PC-3 (cell line): ENCODE measurements at regions not wholly inside any gene's neighbourhood (a gene's known extent, or its start where the extent isn't known, plus 50 kb on each side); places are given as distances from the start of the nearest gene placed in this dataset.
A peak's percentile ranks its signal among the peaks of the same experiment; 100 is the strongest.

Source experiments
- ATAC-seq: fragments of 200-7000 bp; cut with Tn5 transposase; 2 replicates; pipeline ENCODE4 v1.9.1; 2020; ENCODE audit warnings: mild to moderate bottlenecking, moderate library complexity
- BruUV-seq: library from RNA; stranded (reverse); fragments of 400-500 nt; replicated peaks from 2 replicates; lab custom pipeline; 2021; lab: Mats Ljungman, UMichigan
- CTCF ChIA-PET: fragments of 300-600 bp; sonication (Branson Sonifier 250); formaldehyde crosslinking; loops from one replicate; lab custom pipeline; 2022; ENCODE audit warnings: antibody characterized with exemption; lab: Charles Lee
- POLR2A ChIA-PET: fragments of 300-600 bp; sonication (Branson Sonifier 250); formaldehyde crosslinking; loops from one replicate; lab custom pipeline; 2022; ENCODE audit warnings: antibody characterized with exemption; ENCODE audit not compliant: unreplicated experiment; lab: Charles Lee
- DNase-seq: peaks from one replicate; pipeline ENCODE4 v3.0.0-alpha.2; 2015
- H2AFZ ChIP-seq: fragments of 300-600 bp; sonication (generic); 2 replicates; pipeline ENCODE4 v1.6.0; 2016; ENCODE audit warnings: antibody characterized with exemption, low read length
- H3F3A ChIP-seq: fragments of 300-600 bp; sonication (generic); one replicate; pipeline ENCODE4 v1.6.0; 2017; ENCODE audit warnings: antibody characterized with exemption, low read length, control low read depth, mild to moderate bottlenecking; ENCODE audit not compliant: unreplicated experiment
- H3K27ac ChIP-seq: fragments of 300-600 bp; sonication (generic); 2 replicates; pipeline ENCODE4 v1.5.1; 2016; ENCODE audit warnings: mild to moderate bottlenecking, low read length
- H3K27me3 ChIP-seq: fragments of 300-600 bp; sonication (generic); 2 replicates; pipeline ENCODE4 v1.6.1; 2016; ENCODE audit warnings: low read length, mixed read lengths
- H3K36me3 ChIP-seq: fragments of 300-600 bp; sonication (generic); 2 replicates; pipeline ENCODE4 v1.6.1; 2016; ENCODE audit warnings: low read depth, mixed run types, low read length, mixed read lengths
- H3K4me1 ChIP-seq: fragments of 300-600 bp; sonication (generic); 2 replicates; pipeline ENCODE4 v1.5.1; 2016; ENCODE audit warnings: low read length; ENCODE audit not compliant: insufficient read depth
- H3K4me2 ChIP-seq: fragments of 300-600 bp; sonication (generic); 2 replicates; pipeline ENCODE4 v1.6.0; 2016; ENCODE audit warnings: low read length
- H3K4me3 ChIP-seq: fragments of 300-600 bp; sonication (generic); 2 replicates; pipeline ENCODE4 v1.5.1; 2016; ENCODE audit warnings: mild to moderate bottlenecking, low read length, mixed read lengths
- H3K79me2 ChIP-seq: fragments of 300-600 bp; sonication (generic); 2 replicates; pipeline ENCODE4 v1.6.1; 2017; ENCODE audit warnings: low read length, mixed read lengths
- H3K9ac ChIP-seq: fragments of 300-600 bp; sonication (generic); 2 replicates; pipeline ENCODE4 v1.6.0; 2016; ENCODE audit warnings: mild to moderate bottlenecking, low read length
- H3K9me2 ChIP-seq: fragments of 300-600 bp; sonication (generic); replicated peaks from 2 replicates; pipeline ENCODE4 v1.6.1; 2016; ENCODE audit warnings: mixed run types, low read length, mixed read lengths
- H3K9me3 ChIP-seq: fragments of 300-600 bp; sonication (generic); 2 replicates; pipeline ENCODE4 v1.6.1; 2016; ENCODE audit warnings: low read length, mixed read lengths
- H4K20me1 ChIP-seq: fragments of 300-600 bp; sonication (generic); 2 replicates; pipeline ENCODE4 v1.6.1; 2016; ENCODE audit warnings: low read length, mixed read lengths
- CTCF ChIP-seq: fragments of 300-600 bp; sonication (generic); conservative IDR thresholded peaks from 2 replicates; pipeline ENCODE4 v1.5.1; 2017; ENCODE audit warnings: antibody characterized with exemption, low read depth, mild to moderate bottlenecking, low read length
- EZH2 ChIP-seq: fragments of 300-600 bp; sonication (generic); IDR thresholded peaks from one replicate; pipeline ENCODE4 v1.6.1; 2017; ENCODE audit warnings: antibody characterized with exemption, mild to moderate bottlenecking, low read length; ENCODE audit not compliant: unreplicated experiment
- EZH2phosphoT487 ChIP-seq: fragments of 300-600 bp; sonication (generic); IDR thresholded peaks from 2 replicates; pipeline ENCODE4 v1.6.1; 2018; ENCODE audit warnings: mild to moderate bottlenecking, antibody characterized with exemption, low read length, borderline replicate concordance
- intact Hi-C: fragments of 100-400 bp; cut with micrococcal nuclease; formaldehyde crosslinking; loops from 2 replicates; pipeline ENCODE4 v1.9.0; 2023

GRCh38 chr9:16153741-16154140 lies 600.9 kb downstream of the CCDC171 start:
- Histone ChIP-seq H3K9me2 (no peaks in the 10 kb centered on the region), H3F3A (no peaks in the 10 kb centered on the region), H4K20me1 (no peaks in the 10 kb centered on the region), H3K4me2 (no peak overlapping the region), H3K9ac (no peak overlapping the region), H3K27me3 (no peaks in the 10 kb centered on the region), H3K27ac (no peak overlapping the region), H3K4me3 (no peak overlapping the region), H3K4me1 (no peaks in the 10 kb centered on the region), H3K79me2 (no peaks in the 10 kb centered on the region), H3K9me3 (no peaks in the 10 kb centered on the region), H2AFZ (no peak overlapping the region), H3K36me3 (no peaks in the 10 kb centered on the region)
- intact Hi-C loops, result no loop called here
- POLR2A ChIA-PET, result no interaction called here
- BruUV-seq, result no TSS peak
- CTCF ChIA-PET, result no interaction called here
- no peak for ATAC-seq
- TF ChIP-seq EZH2phosphoT487, result no peak
- no peak for TF ChIP-seq EZH2
- TF ChIP-seq CTCF, result no peak
- no peak for DNase-seq

GRCh38 chr9:16154521-16155078 lies 601.8 kb downstream of the CCDC171 start:
- H3K79me2 ChIP-seq, result no peaks in the 10 kb centered on the region
- no peaks in the 10 kb centered on the region for H3F3A ChIP-seq
- BruUV-seq, result no TSS peak
- peak; percentile 71 for ATAC-seq
- H3K4me1 ChIP-seq, result no peaks in the 10 kb centered on the region
- no peaks in the 10 kb centered on the region for H3K9me3 ChIP-seq
- H3K27ac ChIP-seq, result no peak overlapping the region
- H3K9me2 ChIP-seq, result no peaks in the 10 kb centered on the region
- no peaks in the 10 kb centered on the region for H3K27me3 ChIP-seq
- H3K4me3 ChIP-seq, result no peak overlapping the region
- H3K9ac ChIP-seq, result no peak overlapping the region
- ChIA-PET POLR2A (interaction anchor here (0.5 kb wide), 1 partner anchor 550 kb away, joined by 7 read pairs; no protein-coding TSS in a partner anchor), CTCF (interaction anchor here (0.6 kb wide), 1 partner anchor 1176 kb away, joined by 3 read pairs; no protein-coding TSS in a partner anchor)
- TF ChIP-seq CTCF, result peak; percentile 21; the same call in 1 of the 2 replicates
- no peak for TF ChIP-seq EZH2phosphoT487
- no peak for TF ChIP-seq EZH2
- intact Hi-C loops, result no loop called here
- H3K36me3 ChIP-seq, result no peaks in the 10 kb centered on the region
- peak; percentile 20 for DNase-seq
- H4K20me1 ChIP-seq, result no peaks in the 10 kb centered on the region
- H3K4me2 ChIP-seq, result no peak overlapping the region; the same call in 1 of the 2 replicates
- H2AFZ ChIP-seq, result no peak overlapping the region

GRCh38 chr9:16155878-16156277 lies 603.0 kb downstream of the CCDC171 start:
- Histone ChIP-seq H3K4me3 (no peak overlapping the region), H3K4me2 (no peak overlapping the region), H3K79me2 (no peaks in the 10 kb centered on the region), H3K9me3 (no peaks in the 10 kb centered on the region), H4K20me1 (no peaks in the 10 kb centered on the region), H3F3A (no peaks in the 10 kb centered on the region), H3K9ac (no peak overlapping the region), H3K36me3 (no peaks in the 10 kb centered on the region), H3K27ac (no peak overlapping the region), H3K27me3 (no peaks in the 10 kb centered on the region), H3K4me1 (no peaks in the 10 kb centered on the region), H2AFZ (no peak overlapping the region), H3K9me2 (no peaks in the 10 kb centered on the region)
- BruUV-seq, result no TSS peak
- intact Hi-C loops, result no loop called here
- no peak for TF ChIP-seq EZH2
- TF ChIP-seq EZH2phosphoT487, result no peak
- TF ChIP-seq CTCF, result no peak
- CTCF ChIA-PET, result no interaction called here
- DNase-seq, result no peak
- no peak for ATAC-seq
- POLR2A ChIA-PET, result no interaction called here
